GM19455 (cell line): ENCODE measurements at regions not wholly inside any gene's neighbourhood (a gene's known extent, or its start where the extent isn't known, plus 50 kb on each side); places are given as distances from the start of the nearest gene placed in this dataset.
"Not testable (repeated sequence)": the region's sequence is repeated elsewhere in the genome, so short reads cannot be mapped to it uniquely, and the experiment has no call there.

Source experiments
- ATAC-seq: cut with Tn5 transposase; IDR thresholded peaks from one replicate; pipeline ENCODE4 v1.9.1; 2021; ENCODE audit not compliant: unreplicated experiment

DNA sequence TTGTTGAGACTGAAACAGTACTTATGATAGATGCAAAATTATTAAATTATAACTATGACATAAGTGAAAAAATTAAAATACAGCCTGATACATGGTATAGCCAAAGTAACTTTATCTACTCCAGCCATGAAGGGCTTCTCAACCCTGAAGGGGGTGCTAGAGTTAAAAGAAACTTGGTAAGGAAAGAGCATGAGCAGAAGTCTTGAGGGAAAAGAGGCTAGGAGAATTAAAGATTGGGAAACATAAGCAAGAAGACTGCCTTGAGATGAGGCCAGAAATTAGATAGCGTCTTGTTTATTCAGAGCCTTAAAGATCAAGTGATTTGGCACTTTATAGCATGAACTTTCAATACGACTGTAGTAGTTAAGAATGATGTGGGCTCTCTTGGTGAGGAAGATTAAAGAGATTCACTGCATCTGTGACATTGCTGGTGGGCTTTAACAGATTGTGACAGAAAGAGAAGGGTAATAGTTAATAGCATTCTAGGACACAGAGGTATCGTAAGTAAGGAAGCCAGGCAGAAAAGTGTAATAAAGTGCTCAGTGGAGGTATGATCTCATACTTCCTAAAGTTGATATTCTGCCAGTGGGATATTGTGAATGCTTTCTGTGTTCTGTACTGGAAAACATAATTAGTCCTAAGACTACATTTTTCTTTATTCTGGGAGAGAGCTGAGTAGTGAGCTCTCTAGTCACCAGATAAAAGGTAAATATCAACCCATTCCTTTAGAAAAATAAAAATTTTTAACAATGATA, 385.4 kb upstream of the PRR20A start:
- ATAC-seq = no peak

DNA sequence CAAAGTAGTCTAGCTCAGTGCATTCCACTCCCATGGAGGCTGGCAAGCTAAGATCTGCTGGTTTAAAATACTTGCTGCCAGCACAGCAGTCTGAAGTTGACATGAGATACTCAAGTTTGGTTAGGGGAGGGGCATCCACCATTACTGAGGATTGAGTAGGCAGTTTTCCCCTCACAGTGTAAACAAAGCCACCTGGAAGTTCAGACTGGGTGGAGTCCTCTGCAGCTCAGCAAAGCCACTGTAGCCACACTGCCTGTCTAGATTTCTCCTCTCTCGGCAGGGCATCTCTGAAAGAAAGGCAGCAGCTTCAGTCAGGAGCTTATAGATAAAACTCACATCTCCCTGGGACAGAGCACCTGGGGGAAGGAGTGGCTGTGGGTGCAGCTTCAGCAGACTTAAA, 377.4 kb upstream of the PRR20A start:
- ATAC-seq = not testable (repeated sequence)

DNA sequence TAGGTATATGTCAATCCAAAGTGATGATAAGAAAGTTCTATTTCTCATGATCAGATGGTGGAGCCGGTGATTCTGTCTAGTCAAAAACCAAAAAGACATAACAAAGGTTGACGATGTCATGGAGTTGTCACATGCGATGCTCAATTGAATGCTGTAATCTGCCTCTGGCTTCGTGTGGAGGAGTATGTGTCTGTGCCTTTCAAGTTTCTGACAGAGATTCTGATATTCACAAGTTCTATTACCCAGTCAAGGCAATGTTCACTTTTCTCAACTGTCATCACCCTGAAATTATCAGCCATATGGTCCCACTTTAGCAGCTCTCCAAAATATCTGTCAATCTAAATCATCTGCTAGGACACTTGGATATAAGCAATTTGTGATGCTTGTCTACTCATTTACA, 367.6 kb upstream of the PRR20A start:
- ATAC-seq = no peak

DNA sequence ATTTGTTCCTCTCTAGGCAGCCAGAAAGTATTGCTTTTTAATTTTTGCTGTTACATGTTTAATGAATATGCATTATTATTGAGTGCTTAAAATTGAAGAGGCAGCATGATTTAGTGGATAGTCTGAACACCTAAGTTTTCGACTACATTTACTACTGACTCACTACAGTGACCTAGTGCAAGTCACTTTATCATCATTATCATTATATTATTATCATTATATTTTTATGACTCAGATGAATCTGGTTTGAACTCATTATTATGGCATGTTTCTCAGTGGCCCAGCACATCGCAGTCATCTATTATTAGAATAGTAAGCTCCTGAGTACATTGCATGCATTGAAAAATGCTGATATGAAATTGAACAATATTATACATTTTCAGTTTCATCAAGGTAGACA, 351.2 kb upstream of the PRR20A start:
- no peak for ATAC-seq

DNA sequence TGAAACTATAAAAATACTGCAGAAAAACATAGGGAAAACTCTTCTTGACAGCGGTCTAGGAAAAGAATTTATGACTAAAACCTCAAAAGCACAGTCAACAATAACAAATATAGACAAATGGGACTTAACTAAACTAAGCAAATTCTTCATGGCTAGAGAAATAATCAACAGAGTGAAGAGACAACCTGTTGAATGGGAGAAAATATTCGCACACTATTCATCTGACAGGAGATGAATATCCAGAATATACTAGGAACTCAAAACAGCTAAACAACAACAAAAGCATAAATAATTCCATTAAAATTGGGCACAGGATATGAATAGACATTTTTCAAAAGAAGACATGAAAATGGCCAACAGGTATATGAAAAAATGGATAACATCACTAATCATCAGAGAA, 303.6 kb upstream of the PRR20A start:
- ATAC-seq = no peak

DNA sequence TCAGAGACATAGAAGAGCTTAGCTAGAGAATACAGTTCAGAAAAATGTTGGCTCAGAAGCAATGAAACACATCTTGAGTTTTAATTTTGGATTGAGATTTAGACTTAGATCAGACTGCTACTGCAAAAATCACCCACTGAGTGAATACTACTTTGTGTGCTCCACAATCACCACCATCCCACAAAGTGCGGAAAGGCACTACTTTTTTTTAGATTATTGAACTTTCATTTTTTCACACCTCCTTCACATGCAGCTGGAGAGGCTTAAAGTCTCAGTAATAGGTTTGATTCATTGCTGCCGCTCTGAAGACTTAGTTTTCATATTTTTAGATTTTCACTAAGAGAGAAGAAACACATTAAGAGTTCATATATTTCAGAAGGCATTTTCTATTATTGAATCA, 289.9 kb upstream of the PRR20A start:
- ATAC-seq = no peak

DNA sequence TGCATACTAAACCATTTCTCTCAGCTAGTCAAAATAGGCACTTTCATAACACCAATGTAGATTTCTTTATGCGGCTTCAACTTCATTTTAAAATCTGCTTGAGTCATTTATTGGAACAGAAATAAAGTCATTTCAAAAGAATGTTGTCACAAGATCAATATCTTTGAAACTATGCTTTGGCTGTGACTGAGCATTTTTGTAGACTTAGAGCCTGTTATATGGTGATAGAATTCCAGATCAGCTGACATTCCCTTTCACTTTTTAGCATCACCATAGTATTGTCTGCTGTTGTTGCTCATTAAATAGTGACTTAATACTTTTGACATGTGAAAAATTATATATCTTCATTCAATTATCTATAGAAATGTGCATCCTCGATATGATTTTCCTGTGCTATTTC, 279.2 kb upstream of the PRR20A start:
- ATAC-seq = no peak

DNA sequence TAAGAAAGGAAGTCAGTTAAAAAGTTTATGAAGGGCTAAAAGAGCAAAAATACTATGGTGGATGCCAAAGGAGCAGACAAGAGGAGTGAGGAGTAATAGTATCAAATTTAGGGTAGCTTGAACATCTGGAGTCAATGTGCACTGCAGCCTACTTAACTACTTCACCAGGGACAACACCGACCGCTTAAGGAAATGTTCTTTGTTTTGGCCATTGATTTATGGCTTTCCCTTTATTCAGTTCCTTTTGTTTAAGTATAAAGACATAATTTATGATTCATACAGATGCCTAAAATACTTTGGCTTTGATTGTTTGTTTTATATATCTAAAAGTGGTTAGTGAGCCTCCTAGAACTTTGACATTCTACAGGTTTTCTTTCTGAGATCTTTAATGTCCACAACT, 276.3 kb upstream of the PRR20A start:
- ATAC-seq = no peak

DNA sequence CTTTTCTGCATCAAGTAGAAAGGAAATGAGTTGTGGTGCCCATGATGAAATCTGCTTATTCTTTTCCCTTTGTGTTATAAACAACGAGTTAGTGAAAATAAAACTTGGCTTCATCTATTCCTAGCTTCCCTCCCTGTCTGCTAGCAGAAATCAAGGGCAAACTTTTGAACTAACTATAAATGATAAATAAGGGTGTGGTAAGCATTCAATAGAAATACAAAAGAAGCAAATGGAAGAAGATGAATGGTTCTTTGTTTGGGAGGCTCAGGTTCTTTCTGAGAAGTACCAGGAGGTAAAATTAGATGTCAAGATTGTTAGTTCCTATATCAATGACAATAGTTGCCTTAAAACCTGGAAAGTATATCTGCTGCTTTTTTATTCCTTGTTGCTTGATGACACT, 275.3 kb upstream of the PRR20A start:
- no peak for ATAC-seq

DNA sequence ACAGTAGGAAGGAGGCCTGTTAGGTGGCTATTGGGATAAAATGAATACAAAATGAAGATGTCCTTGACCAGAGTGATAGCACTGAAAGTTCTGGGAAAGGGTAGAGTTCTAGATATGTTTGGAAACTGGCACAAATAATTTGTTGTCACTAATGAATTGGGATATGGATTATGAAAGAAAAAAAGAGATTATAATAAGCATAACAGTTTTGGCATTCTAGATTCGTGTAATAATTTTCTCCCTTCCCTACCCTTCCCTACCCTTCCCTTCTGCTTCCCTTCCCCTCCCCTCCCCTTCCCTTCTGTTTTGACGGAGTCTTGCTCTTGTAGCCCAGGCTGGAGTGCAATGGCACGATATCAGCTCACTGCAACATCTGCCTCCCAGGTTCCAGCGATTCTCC, 271.0 kb upstream of the PRR20A start:
- ATAC-seq = no peak

DNA sequence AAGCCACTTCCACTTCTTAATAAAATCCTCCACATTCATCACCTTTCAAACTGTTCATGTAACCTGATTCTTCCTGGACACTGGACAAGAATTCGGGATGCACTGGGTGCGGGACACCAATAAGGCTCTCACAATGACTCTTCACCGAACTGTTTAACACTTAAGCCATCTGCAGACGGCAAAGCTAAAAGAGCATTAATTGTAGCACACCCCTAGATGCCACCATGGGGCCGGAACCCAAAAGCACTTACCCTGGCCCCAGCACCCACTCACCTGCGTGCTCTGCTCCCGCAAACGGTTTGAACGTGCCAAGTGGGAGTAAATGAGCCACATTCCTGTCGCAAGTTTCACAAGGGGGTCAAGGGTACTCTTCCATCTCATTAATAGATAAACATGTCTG, 254.3 kb upstream of the PRR20A start:
- no peak for ATAC-seq

DNA sequence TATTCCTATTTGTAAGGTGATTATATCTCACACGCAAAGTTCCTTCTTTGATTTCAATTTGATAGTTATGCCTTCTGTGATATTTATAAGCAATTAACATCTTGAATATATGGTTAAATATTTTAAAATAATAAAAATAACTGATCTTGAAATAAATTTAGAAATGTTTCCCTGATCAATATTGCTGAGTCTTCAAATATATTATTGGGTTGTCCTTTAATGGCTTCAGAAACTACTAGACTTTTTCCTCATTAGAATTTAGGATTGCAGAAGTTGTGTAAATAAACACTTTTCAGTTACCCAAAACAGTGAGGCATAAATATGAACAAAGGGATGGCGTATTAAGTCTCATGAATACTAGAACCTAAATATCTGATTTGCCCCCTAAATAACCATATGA, 252.3 kb upstream of the PRR20A start:
- ATAC-seq = no peak

DNA sequence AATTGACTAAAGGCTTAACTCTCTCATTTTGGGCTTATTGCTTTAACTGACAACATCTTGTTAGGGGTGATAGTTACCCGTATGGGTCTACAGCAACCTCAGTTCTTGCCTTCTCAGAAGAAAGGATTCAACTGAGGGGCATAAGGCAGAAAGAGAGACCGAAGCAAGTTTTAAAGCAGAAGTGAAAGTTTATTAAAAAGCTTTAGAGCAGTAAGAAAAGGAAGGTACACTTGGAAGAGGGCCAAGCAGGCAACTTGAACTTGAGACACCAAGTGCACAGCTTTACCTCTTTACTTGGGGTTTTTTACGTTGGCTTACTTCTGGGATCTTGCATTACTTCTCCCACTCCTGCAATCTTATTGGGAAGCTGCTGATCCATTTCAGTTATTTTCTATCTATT, 246.9 kb upstream of the PRR20A start:
- ATAC-seq = no peak

DNA sequence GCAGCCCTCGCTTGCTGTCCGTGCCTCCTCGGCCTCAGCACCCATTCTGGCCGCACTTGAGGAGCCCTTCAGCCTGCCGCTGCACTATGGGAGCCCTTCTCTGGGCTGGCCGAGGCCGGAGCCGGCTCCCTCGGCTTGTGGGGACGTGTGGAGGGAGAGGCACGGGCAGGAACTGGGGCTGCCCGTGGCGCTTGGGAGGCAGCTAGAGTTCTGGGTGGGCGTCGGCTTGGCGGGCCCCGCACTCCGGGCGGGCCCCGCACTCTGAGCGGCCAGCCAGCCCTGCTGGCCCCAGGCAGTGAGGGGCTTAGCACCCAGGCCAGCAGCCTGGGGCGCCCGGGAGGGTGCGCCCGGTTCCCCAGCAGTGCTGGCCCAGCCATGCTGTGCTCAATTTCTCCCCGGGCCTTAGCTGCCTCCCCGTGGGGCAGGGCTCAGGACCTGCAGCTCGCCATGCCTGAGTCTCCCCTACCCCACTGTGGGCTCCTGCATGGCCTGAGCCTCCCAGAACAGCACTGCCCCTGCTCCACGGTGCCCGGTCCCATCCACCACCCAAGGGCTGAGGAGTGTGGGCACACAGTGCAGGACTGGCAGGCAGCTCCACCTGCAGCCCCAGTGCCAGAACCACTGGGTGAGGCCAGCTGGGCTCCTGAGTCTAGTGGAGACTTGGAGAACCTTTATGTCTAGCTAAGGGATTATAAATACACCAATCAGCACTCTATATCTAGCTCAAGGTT, 240.0 kb upstream of the PRR20A start:
- no peak for ATAC-seq

DNA sequence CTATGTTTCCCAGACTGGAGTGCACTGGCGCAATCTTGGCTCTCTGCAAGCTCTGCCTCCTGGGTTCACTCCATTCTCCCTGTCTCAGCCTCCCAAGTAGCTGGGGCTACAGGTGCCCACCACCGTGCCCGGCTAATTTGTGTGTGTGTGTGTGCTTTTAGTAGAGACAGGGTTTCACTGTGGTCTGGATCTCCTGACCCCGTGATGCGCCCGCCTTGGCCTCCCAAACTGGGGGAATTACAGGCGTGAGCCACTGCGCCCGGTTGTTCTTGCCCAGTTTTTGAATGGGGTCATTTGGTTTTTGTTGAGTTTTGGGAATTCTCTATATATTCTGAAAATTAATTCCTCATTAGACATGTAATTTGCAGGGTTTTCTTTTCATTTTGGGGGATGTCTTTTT, 238.4 kb upstream of the PRR20A start:
- ATAC-seq = no peak

DNA sequence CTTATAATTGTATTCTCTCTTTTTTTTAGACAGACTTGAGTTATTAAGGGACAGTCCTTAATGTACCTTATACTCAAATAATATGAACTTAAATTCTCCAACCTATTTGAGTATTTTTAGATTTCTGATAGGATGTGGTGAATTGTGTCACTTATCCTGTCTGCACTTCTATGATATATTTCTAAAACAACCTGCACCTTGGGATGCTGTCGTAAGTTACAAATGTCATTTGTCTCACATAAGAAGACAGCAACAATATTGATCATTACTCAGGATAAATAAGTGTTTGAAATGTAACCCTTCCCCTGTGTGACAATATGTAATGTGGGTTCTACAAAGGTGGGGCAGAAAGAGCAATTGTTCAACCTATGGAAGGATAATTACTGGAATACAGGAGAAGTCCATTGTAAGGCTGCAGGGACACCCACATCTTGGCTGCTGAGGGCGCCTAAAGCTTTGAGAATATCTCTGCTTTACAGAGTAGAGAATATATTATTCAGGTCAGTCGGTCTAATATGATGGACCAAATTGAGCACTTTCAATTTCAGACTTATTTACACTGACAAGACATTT, 236.9 kb upstream of the PRR20A start:
- no peak for ATAC-seq

DNA sequence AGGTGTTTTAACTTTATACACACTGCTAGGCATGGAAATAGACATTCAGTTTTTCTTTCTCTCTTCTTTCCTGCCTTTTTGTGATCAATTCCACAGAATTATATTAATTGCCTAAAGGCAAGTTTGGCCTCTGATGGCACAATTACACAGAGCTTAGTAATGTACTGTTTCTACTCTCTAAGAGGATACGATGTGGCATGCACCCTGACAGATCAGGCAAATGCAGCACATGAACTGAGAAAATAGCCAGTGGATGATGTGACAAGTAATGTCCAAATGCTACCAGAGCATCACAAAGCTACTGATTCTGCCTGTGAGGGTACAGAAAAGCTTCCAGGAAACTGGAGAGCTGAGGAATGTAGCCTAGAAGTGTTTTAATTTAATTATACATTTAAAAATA, 233.8 kb upstream of the PRR20A start:
- ATAC-seq = no peak

DNA sequence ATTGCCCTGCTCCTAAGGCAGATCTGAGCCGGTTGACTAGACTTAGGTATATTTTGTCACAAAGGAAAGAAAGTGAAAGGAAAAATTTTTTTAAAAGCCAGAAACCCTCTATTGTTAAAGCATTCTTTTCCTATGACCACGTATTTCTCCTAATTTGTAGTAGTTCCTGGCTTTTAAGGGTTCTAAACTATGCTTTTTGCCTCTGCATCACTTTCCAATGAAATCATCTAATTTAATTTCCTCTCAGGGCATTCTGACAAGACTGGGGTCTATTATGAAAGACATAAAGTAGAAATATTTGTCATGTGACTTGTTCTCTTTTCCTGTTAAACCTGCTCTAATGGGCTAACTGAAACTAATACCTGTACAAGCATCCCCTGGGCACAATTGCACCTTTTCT, 233.0 kb upstream of the PRR20A start:
- ATAC-seq = no peak

DNA sequence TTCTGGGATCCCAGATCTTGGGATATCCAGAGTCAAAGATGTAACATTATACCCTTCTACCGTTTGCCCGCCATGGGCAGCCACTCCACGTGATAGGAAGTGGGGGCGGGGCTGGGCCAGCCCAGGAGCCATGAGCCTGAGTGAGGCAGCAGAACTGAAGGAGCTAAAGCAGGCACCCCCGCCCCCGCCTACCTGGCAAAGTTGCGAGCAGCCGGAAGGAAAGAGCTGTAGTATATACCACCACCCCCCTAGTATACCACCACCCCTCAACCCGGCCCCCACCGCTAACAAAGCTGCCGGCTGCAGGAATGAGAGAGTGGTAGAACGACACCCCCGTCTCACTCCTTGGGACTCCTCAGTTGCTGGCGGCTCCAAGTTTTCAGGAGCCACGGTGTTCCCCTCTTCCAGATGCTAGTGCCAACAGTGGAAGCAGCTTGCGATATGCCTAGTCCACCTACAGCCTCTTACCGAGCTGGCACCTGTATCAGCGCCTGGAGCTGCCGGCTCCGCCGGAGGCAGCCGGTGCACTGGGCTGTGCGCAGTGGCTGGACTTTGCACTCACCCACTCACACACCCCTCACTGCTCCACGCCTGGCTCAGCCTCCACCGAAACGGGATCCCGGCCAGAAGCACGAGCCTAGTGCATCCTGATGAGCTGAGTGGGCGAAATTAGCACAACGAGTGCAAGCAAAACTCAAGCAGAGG, 230.7 kb upstream of the PRR20A start:
- no peak for ATAC-seq

DNA sequence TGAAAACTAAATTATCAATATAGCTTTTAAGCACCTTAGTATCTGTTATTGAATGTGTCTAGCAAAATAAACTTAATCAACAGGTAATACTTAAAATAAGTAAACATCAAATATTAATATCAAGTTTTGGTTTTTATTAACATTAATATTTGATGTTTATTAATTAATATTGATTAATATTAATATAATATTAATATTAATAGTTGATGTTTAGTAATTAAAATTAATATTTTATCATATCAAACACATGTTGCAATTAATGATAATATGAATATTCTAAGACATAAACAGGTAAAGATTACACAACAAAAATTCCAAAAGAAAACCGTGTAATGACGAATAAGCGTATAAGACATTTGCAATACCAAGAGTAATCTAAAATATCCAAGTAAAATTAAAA, 222.8 kb upstream of the PRR20A start:
- ATAC-seq = no peak

DNA sequence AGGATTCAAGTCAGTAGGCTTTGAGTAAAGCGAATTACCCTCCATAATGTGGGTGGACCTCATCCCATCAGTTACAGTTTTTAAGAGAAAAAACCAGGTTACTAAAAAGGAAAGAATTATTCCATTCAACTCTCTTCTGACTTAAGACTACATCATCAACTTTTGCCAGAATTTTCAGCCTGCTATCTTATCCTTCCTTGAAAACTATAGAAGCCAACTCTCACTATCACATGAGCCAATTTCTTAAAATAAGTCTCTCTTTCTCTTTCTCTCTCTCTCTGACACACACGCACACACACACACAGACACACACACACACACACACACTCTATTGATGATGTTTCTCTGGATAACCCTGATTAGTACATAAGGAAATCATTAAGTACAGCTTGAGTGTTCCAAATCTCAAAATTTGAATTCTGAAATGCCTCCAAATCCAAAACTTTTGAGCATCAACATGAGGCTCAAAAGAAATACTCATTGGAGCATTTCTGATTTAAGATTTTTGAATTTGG, 217.0 kb upstream of the PRR20A start:
- no peak for ATAC-seq

DNA sequence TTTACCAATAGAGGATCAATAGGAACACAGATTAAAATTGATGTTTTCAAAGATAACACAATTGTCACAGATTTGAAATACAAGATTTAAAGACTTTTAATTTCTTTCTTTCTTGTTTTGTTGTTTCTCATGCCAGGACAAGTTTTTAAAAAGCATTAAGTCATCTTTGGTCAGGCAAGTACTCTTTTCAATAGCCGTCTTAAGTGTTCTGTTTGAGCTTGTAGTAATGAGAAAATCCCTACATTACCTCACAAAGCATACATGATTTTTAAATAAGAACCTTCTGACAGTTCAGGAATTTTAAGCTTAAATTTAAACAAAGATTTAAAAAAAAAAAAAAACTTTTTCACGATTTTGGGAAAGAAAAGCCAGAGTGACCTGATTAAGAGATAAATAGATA, 216.3 kb upstream of the PRR20A start:
- ATAC-seq = no peak
